PC-3 (cell line): ENCODE measurements at regions not wholly inside any gene's neighbourhood (a gene's known extent, or its start where the extent isn't known, plus 50 kb on each side); places are given as distances from the start of the nearest gene placed in this dataset.

Experiments
- CTCF ChIP-seq: fragments of 300-600 bp; sonication (generic); conservative IDR thresholded peaks from 2 replicates; pipeline ENCODE4 v1.5.1; 2017; ENCODE audit warnings: antibody characterized with exemption, low read depth, mild to moderate bottlenecking, low read length
- EZH2 ChIP-seq: fragments of 300-600 bp; sonication (generic); IDR thresholded peaks from one replicate; pipeline ENCODE4 v1.6.1; 2017; ENCODE audit warnings: antibody characterized with exemption, mild to moderate bottlenecking, low read length; ENCODE audit not compliant: unreplicated experiment
- EZH2phosphoT487 ChIP-seq: fragments of 300-600 bp; sonication (generic); IDR thresholded peaks from 2 replicates; pipeline ENCODE4 v1.6.1; 2018; ENCODE audit warnings: mild to moderate bottlenecking, antibody characterized with exemption, low read length, borderline replicate concordance

DNA sequence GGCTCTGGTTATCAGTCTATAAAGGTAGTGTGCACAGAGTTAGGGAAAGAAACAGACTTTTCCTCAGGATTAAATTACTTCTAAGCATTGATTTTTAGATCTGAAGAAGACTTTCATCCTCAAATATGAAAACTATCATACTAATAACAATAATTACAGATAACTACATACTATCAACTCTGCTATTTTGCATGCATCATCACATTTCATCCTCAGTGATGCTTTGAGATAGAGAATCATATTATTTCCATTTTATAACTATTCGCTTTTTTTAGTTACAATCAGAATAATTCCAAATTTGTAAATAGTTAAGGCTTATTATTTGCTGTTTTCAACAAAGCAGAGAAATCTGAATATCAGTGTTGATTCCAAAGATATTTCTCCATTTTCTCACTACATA is 239.2 kb downstream of the MEIS1 start:
- TF ChIP-seq EZH2 = no peak
- TF ChIP-seq CTCF = no peak
- no peak for TF ChIP-seq EZH2phosphoT487
